GM18520 (cell line): ENCODE measurements at regions not wholly inside any gene's neighbourhood (a gene's known extent, or its start where the extent isn't known, plus 50 kb on each side); places are given as distances from the start of the nearest gene placed in this dataset.

Experiments used
- ATAC-seq: cut with Tn5 transposase; IDR thresholded peaks from one replicate; pipeline ENCODE4 v1.9.1; 2021; ENCODE audit not compliant: unreplicated experiment

DNA sequence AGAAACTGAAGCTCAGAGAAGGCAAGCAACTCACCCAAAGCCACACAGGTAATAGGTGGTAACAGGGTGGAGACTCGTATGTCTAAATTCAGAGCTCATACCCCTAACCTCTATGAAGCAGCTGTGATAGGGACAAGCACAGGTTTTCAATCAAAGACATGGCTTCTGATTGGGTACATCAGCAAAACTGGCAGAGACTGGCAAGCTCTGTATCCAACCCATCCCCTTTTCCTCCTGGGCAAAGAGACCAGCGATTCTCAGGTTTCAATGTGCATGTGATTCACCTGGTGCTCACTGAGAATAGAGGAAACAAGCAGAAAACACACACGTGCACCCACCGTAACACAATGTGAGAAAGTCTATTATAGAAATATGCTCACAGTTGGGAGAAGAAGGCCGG lies 153.0 kb downstream of the SMIM20 start:
- ATAC-seq = no peak

- ATAC-seq = no peak
These were observed 155.2 kb downstream of the SMIM20 start for GRCh38 chr4:26069218-26069617.

DNA sequence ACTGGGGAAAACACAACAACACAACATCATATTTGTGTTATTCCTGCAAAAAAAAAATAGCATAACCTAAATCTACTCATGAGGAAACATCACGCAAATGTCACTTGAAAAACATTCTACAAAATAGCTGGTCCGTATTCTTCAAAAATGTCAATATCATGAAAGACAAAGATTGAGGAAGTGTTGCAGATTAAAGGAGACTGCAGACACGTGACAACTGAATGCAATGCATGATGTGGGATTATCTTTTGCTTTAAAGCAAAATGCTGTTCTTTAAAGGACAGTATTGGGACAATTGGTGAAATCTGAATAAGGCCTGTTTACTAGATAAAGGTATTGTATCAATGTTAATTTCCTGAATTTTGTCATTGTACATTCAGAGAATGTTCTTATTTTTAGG lies 157.7 kb downstream of the SMIM20 start:
- ATAC-seq = no peak

- no peak for ATAC-seq
These were observed 160.0 kb downstream of the SMIM20 start for GRCh38 chr4:26073886-26074560.

- ATAC-seq = peak; percentile 37
These were observed 160.9 kb downstream of the SMIM20 start for GRCh38 chr4:26074712-26075430.

DNA sequence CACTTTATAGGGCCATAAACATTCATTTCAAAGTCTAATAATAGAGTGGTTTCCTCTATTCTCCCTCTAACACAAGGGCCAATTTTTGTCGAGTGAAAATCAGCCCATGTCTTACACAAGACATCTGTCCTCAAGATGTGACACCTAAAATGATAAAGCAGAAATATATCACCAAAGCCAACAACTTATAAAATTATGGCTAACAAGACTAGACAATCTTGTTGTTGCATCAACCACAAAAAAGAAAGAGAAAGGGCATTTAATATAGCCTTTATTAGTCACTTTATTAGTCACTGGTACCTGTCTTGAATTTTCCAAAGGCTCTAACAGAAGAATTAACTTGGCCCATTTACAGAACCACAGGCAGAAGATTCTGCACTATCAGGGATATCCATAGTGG lies 161.6 kb downstream of the SMIM20 start:
- peak; percentile 20 for ATAC-seq

DNA sequence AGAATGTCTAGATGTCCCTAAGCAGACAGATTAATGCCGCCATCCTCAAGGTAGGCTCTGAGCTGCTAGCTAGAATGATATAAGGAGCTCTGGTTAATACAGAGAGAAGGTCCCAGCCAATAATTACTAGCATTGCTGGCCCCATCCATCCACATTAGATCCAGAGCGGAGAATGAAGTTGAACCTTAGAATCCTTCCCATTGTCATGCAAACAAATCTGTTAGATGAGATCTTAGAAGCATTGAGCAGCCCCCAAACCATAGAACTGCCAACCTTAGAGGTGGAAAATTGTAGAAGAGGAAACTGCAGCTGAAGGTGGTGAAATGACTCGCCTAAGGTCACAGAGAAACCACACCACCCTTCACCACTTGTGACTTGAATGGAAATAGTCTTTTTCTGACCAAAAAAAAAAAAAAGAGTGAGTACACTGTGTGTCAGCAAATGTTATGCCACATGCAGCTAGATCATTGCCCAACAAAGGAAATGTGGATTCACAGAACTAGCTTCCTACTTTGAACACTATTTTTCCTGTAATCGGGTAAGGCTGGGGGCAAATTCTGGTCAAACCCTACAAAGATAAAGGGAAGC lies 162.1 kb downstream of the SMIM20 start:
- ATAC-seq = peak; percentile 73

GRCh38 chr4:26076896-26077295 lies 162.9 kb downstream of the SMIM20 start:
- ATAC-seq = no peak

GRCh38 chr4:26077756-26078155 lies 163.7 kb downstream of the SMIM20 start:
- ATAC-seq = no peak

- ATAC-seq = no peak
These were observed 167.0 kb downstream of the SMIM20 start for GRCh38 chr4:26080870-26081628.

DNA sequence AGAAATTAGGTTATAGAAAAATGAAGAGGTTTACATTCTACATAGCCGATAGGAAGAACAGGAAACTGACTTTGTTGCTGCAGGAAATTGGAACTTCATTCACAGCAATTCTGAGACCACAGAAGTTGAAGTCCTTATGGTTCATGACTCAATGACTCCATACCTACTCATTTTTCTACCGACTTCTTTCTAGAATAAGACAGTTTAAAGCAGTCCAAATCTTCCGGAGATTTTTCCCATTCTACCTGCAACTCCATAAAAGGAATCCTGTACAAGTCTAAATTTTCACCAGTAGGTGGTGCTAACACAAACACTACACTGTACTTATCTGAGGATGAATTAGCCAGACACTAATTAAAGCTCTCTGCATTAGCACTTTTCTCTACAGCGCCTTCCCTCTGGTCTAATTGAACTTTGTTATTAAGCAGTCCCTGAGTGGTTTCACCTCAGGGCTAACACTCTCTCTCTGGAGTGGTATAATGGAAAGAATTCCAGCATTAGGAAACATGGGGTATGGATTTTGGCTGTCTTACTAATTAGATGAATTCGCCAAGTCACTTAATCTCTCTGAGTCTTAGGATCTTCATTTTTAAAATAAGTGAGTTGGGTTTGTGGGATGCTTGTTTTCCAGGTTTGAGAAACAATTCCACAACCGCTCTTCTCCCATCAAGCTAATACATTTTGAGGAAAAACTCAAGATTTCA lies 167.9 kb downstream of the SMIM20 start:
- ATAC-seq = no peak

DNA sequence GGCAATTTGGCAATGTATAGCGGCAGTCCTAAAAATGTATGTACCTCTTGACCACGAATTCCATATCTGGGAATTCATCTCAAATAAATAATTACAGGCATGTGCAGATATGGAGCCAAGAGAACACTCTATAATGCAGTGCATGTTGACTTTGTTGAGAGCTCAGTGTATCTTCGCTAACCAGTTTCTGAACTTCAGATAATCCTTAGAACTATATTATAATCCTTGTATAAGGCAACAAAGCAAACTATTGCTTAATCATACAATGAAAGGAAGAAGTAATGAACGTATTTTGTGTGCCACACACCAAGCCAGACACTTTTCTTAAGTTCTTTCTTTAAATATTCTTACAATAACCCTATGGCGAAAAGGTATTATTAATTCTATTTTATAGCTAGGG lies 168.5 kb downstream of the SMIM20 start:
- ATAC-seq = no peak

DNA sequence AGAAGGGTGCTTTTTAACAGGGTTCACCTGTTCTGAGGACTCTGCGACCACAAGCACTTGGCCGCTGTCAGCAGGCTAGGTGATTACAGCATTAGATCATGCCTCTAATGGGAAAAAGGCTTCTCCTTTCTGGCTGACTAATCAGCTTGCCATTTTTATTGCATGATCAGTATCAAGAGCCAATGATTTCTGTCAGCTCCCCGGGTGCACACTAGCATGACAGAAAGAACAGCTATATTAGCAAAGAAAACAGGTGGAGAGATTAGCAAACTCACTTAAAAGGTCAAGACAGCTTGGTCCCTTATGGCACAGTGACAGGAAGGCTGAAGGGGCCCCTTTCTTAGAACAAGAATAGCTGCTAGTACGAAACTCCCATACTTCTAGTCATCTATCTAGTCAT lies 170.0 kb downstream of the SMIM20 start:
- no peak for ATAC-seq

- no peak for ATAC-seq
These were observed 170.4 kb downstream of the SMIM20 start for GRCh38 chr4:26084414-26084813.

DNA sequence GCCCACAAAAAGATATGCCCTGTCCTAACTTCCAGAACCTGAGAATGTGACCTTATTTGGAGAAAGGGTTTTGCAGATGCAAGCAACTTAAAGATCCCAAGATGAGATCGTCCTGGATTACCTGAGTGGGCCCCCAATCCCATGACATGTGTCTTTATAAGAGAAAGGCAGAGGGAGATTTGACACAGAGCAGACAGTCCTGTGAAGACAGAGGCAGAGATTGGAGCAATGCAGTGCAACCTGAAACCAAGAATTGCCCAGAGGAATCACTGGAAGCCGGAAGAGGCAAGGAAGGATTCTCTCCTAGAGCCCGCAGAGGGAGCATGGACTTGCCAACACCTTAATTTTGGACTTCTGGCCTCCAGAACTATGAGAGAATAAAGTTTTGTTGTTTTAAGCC lies 171.5 kb downstream of the SMIM20 start:
- ATAC-seq = no peak

DNA sequence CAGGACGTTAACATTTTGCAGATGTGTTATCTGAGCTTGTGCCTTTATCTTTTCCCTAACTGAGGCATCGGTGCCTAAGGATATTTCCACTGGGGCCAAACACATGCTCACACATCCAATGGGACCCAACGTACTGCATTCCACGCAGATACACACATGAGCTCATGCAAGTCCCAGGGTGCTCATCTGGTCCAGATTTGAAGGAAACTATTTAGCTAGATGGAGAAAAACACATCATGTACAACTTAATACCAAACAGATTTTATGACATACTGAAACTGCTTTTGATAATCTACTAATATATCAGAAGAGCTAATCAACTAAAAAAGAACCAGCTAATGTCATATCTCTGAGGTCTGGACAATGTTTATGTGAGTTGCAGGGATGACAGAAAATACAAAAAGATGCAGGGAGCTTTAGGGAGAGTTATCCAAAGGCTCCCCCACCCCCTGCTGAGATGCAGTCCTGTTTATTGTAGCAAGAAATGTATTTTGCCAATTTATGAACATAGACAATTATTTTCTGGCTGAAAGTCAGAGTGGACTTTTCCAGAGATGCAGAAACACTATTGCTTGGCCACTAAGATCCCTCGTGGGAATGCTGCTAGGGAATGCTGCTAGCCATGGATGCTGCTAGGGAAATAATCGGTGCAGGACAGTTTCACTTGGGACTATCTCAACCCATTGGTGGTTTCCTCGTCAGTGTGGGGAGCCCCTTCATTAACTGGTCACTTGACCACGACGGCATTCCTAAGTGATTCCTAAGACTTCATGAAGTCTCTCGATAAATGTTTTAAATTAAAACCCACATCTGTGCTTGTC lies 172.8 kb downstream of the SMIM20 start:
- ATAC-seq = no peak

DNA sequence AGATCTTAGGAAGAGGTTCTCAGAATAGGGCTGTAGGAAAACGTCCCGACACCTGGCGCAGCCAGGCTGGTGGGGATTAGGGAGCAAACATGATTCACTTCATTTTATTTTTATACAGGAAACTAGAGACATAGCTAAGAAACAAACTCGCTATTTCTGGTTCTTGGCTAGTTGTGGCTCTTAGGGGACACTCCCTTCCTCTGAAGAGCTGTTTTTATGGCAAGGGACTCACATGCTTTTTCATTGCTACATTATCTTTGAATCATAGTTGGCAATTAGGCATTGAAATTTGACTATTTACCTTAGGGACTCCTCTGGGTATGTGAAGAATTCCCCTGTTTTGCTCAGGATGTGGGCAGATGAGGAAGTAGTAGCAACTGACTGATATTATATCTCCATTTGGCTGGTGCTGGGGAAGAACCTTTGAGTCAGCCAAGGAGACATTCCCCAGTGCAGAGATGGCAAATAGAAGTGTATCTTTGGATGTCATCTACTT lies 174.5 kb downstream of the SMIM20 start:
- ATAC-seq = peak; percentile 83

DNA sequence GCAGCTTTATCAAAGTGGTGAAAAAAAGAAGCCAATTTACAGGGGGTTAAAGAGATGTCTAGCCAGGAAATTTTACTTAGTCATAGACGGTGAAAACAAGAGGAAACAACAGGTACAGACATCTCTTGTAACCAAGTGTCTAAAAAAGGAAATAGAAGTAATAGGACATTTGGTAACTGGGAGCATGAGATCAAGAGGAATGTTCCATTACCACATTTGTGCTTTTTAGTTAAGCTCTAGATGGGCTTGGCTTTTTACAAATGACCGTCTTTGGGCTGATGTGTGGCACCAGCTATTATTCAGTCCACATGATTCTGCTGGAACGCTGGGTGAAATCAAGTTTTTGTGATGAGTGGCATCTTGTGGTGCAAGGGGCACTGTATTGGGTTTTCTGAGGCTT lies 179.5 kb downstream of the SMIM20 start:
- ATAC-seq = no peak

GRCh38 chr4:26094076-26094475 lies 180.1 kb downstream of the SMIM20 start:
- no peak for ATAC-seq

- ATAC-seq = no peak
These were observed 180.9 kb downstream of the SMIM20 start for GRCh38 chr4:26094911-26095310.
